H1 (cell line): ENCODE measurements at regions not wholly inside any gene's neighbourhood (a gene's known extent, or its start where the extent isn't known, plus 50 kb on each side); places are given as distances from the start of the nearest gene placed in this dataset.

Source experiments
- CTCF ChIA-PET: fragments of 300-600 bp; sonication (Branson Sonifier 250); formaldehyde crosslinking; loops from one replicate; lab custom pipeline; 2021; ENCODE audit not compliant: partially characterized antibody; lab: Charles Lee
- POLR2A ChIA-PET: fragments of 300-600 bp; sonication (Branson Sonifier 250); formaldehyde crosslinking; loops from one replicate; lab custom pipeline; 2021; ENCODE audit warnings: inconsistent platforms; ENCODE audit not compliant: partially characterized antibody; lab: Charles Lee
- DNase-seq, 2 experiments: peaks; one replicate each; pipeline versions ENCODE4 v3.0.0 to v3.0.0-alpha.2; 2010 to 2022; ENCODE audit warnings: low spot score in 2 of 2, low read depth in 1 of 2, mixed read lengths in 1 of 2
- FAIRE-seq: peaks from 2 replicates; lab custom pipeline; 2011; peaks lifted over from hg19 to GRCh38; lab: Jason Lieb, UNC
- H2AFZ ChIP-seq: 2 replicates; pipeline ENCODE4 v1.8.1; 2012; ENCODE audit warnings: low read length, inconsistent platforms
- H2AK5ac ChIP-seq: 2 replicates; pipeline ENCODE4 v1.6.1; 2013; ENCODE audit warnings: low read depth, low read length
- H2BK120ac ChIP-seq: replicated peaks from 2 replicates; pipeline ENCODE3; 2013; ENCODE audit warnings: low read depth, low read length, inconsistent platforms
- H2BK12ac ChIP-seq: 2 replicates; pipeline ENCODE4 v1.6.1; 2013; ENCODE audit warnings: low read depth, low read length
- H2BK15ac ChIP-seq: 2 replicates; pipeline ENCODE4 v1.6.1; 2013; ENCODE audit warnings: low read length
- H2BK20ac ChIP-seq: 2 replicates; pipeline ENCODE4 v1.6.1; 2013; ENCODE audit warnings: low read length
- H2BK5ac ChIP-seq: 2 replicates; pipeline ENCODE4 v1.6.1; 2013; ENCODE audit warnings: low read depth, low read length
- H3K14ac ChIP-seq: 2 replicates; pipeline ENCODE4 v1.6.1; 2013; ENCODE audit warnings: inconsistent platforms; ENCODE audit not compliant: insufficient read length
- H3K18ac ChIP-seq: 2 replicates; pipeline ENCODE4 v1.6.1; 2013; ENCODE audit warnings: low read length; ENCODE audit errors: extremely low read depth
- H3K23ac ChIP-seq: 2 replicates; pipeline ENCODE4 v1.6.1; 2013; ENCODE audit warnings: inconsistent platforms; ENCODE audit not compliant: insufficient read length
- H3K23me2 ChIP-seq: 2 replicates; pipeline ENCODE4 v1.6.1; 2013; ENCODE audit warnings: low read depth, low read length
- H3K27ac ChIP-seq: 2 replicates; pipeline ENCODE4 v1.6.1; 2011; ENCODE audit warnings: low read depth, low read length, inconsistent platforms
- H3K27me3 ChIP-seq, 4 experiments: replicated peaks in 1 of 4; 1 replicate in 1 of 4; 2 replicates in 3 of 4; pipeline versions ENCODE4 v1.6.1 to v1.8.1; 2011 to 2013; ENCODE audit warnings: low read length in 3 of 4, mild to moderate bottlenecking in 3 of 4, inconsistent platforms in 2 of 4, mixed read lengths in 2 of 4, moderate library complexity in 1 of 4; ENCODE audit not compliant: control insufficient read depth in 3 of 4, insufficient read depth in 3 of 4; ENCODE audit errors: extremely low read depth in 1 of 4
- H3K36me3 ChIP-seq, 4 experiments: 2 replicates each; pipeline versions ENCODE4 v1.6.1 to v1.8.1; 2011 to 2013; ENCODE audit warnings: mild to moderate bottlenecking in 4 of 4, low read length in 3 of 4, moderate library complexity in 2 of 4, control low read depth in 1 of 4, inconsistent platforms in 1 of 4; ENCODE audit not compliant: insufficient read depth in 4 of 4, control insufficient read depth in 2 of 4
- H3K4ac ChIP-seq: replicated peaks from 2 replicates; pipeline ENCODE3; 2013; ENCODE audit warnings: low read length, low read depth, mixed read lengths, inconsistent platforms; ENCODE audit not compliant: insufficient read length
- H3K4me1 ChIP-seq, 4 experiments: replicated peaks in 1 of 4; 1 replicate in 1 of 4; 2 replicates in 3 of 4; pipeline versions ENCODE4 v1.6.1 to v1.8.1; 2011 to 2013; ENCODE audit warnings: low read length in 3 of 4, inconsistent platforms in 2 of 4, mixed read lengths in 1 of 4; ENCODE audit not compliant: insufficient read depth in 4 of 4, control insufficient read depth in 3 of 4
- H3K4me2 ChIP-seq, 2 experiments: 2 replicates each; pipeline versions ENCODE4 v1.6.1 to v1.8.1; 2011 to 2013; ENCODE audit warnings: low read depth in 2 of 2, low read length in 2 of 2, control low read depth in 1 of 2, inconsistent platforms in 1 of 2, mild to moderate bottlenecking in 1 of 2; ENCODE audit not compliant: insufficient read depth in 1 of 2
- H3K4me3 ChIP-seq, 4 experiments: fragments of 200-600, 300-600 bp in 1 of 4; sonication (generic), shearing (Covaris generic), sonication (Bioruptor Twin) in 1 of 4; 2 replicates each; pipeline versions ENCODE4 v1.5.1 to v1.8.1; 2011 to 2016; ENCODE audit warnings: low read length in 4 of 4, low read depth in 3 of 4, control low read depth in 2 of 4, inconsistent platforms in 2 of 4, mild to moderate bottlenecking in 2 of 4, mixed read lengths in 1 of 4, moderate library complexity in 1 of 4; ENCODE audit not compliant: insufficient read depth in 2 of 4; ENCODE audit errors: extremely low read depth in 1 of 4
- H3K56ac ChIP-seq: replicated peaks from 2 replicates; pipeline ENCODE3; 2013; ENCODE audit warnings: low read depth, mild to moderate bottlenecking, mixed read lengths, low read length, inconsistent platforms; ENCODE audit not compliant: insufficient read length
- H3K79me1 ChIP-seq: 2 replicates; pipeline ENCODE4 v1.6.1; 2013; ENCODE audit warnings: low read depth, low read length, control low read depth
- H3K79me2 ChIP-seq, 2 experiments: 2 replicates each; pipeline versions ENCODE4 v1.6.1 to v1.8.1; 2012 to 2013; ENCODE audit warnings: low read length in 2 of 2, mild to moderate bottlenecking in 2 of 2, inconsistent platforms in 1 of 2; ENCODE audit not compliant: insufficient read depth in 2 of 2, control insufficient read depth in 1 of 2
- H3K9ac ChIP-seq, 4 experiments: replicated peaks in 1 of 4; 1 replicate in 1 of 4; 2 replicates in 3 of 4; pipeline versions ENCODE4 v1.6.1 to v1.8.1; 2011 to 2013; ENCODE audit warnings: low read depth in 3 of 4, low read length in 3 of 4, control low read depth in 2 of 4, mild to moderate bottlenecking in 2 of 4, moderate library complexity in 2 of 4, inconsistent platforms in 1 of 4; ENCODE audit errors: extremely low read depth in 1 of 4
- H3K9me3 ChIP-seq, 2 experiments: 2 replicates each; pipeline versions ENCODE4 v1.6.1 to v1.8.1; 2012 to 2013; ENCODE audit warnings: mild to moderate bottlenecking in 2 of 2, moderate library complexity in 2 of 2, control low read depth in 1 of 2, inconsistent platforms in 1 of 2, low read depth in 1 of 2, low read length in 1 of 2, mixed read lengths in 1 of 2; ENCODE audit not compliant: insufficient read depth in 2 of 2
- H4K20me1 ChIP-seq, 2 experiments: replicated peaks in 1 of 2; 2 replicates each; pipeline versions ENCODE3 to v1.8.1; 2011 to 2013; ENCODE audit warnings: inconsistent platforms in 2 of 2, low read length in 2 of 2, mild to moderate bottlenecking in 1 of 2; ENCODE audit not compliant: insufficient read depth in 2 of 2, control insufficient read depth in 1 of 2
- H4K5ac ChIP-seq: 2 replicates; pipeline ENCODE4 v1.6.1; 2013; ENCODE audit warnings: low read length, low read depth, mixed read lengths, inconsistent platforms; ENCODE audit not compliant: insufficient read length
- H4K8ac ChIP-seq: 2 replicates; pipeline ENCODE4 v1.8.0; 2013; ENCODE audit warnings: mild to moderate bottlenecking, moderate library complexity, low read length, inconsistent platforms; ENCODE audit not compliant: insufficient read depth; ENCODE audit errors: extremely low read depth
- H4K91ac ChIP-seq: replicated peaks from 2 replicates; pipeline ENCODE3; 2013; ENCODE audit warnings: low read length, mixed read lengths, inconsistent platforms; ENCODE audit not compliant: insufficient read length
- EP300 ChIP-seq, 2 experiments: IDR thresholded peaks; 1 replicate in 1 of 2; 2 replicates in 1 of 2; pipeline ENCODE4 v1.6.1; 2011 to 2012; ENCODE audit warnings: low read depth in 2 of 2, low read length in 2 of 2, mild to moderate bottlenecking in 2 of 2, borderline replicate concordance in 1 of 2, inconsistent platforms in 1 of 2, moderate library complexity in 1 of 2
- WGBS, 2 experiments: shearing (Covaris generic) in 1 of 2; methylation state at CpG; one replicate each; pipeline versions ENCODE4 v1.1.6 to v1.1.7; 2013 to 2015; ENCODE audit warnings: low lambda C conversion rate in 2 of 2, mixed read lengths in 2 of 2, inconsistent platforms in 1 of 2, low coverage in 1 of 2, missing lambda C conversion rate in 1 of 2; ENCODE audit not compliant: insufficient replicate concordance in 2 of 2, insufficient coverage in 1 of 2, insufficient read length in 1 of 2; ENCODE audit errors: extremely low coverage in 1 of 2, missing lambda C conversion rate in 1 of 2; 5-methylcytosine and 5-hydroxymethylcytosine counted together

GRCh38 chr1:195785830-195786229 lies 822.4 kb downstream of the KCNT2 start:
- no peak for DNase-seq
- Histone ChIP-seq H2BK12ac (no peak overlapping the region), H3K9ac (no peak overlapping the region), H2AFZ (no peak overlapping the region), H4K91ac (no peak overlapping the region), H3K14ac (no peak overlapping the region), H3K79me1 (no peaks in the 10 kb centered on the region), H2BK5ac (no peak overlapping the region), H3K18ac (no peak overlapping the region), H2BK15ac (no peak overlapping the region), H3K4ac (no peak overlapping the region)
- no peak for TF ChIP-seq EP300 (IDR thresholded peaks at IDR 0.05; ENCODE audit: borderline replicate concordance in 1 of 2, low read depth in 2 of 2, low read length in 2 of 2)
- TF ChIP-seq, all 59 proteins: peak for 0
- 92% methylated on average over 1 of the region's 1 CpG; no CpG with 5 or more reads in 1 of the 2 experiments for WGBS, 2 experiments
- Histone ChIP-seq H3K27me3 (no peaks in the 10 kb centered on the region), H3K4me2 (no peak overlapping the region), H3K23me2 (no peaks in the 10 kb centered on the region), H3K9me3 (no peaks in the 10 kb centered on the region), H3K27ac (no peak overlapping the region), H3K36me3 (no peaks in the 10 kb centered on the region), H4K5ac (no peak overlapping the region), H4K8ac (no peak overlapping the region), H3K56ac (no peak overlapping the region), H2BK20ac (no peak overlapping the region), H3K79me2 (no peaks in the 10 kb centered on the region), H3K23ac (no peak overlapping the region), H3K4me3 (no peak overlapping the region), H2AK5ac (no peak overlapping the region), H2BK120ac (no peak overlapping the region), H4K20me1 (no peaks in the 10 kb centered on the region), H3K4me1 (no peaks in the 10 kb centered on the region)
- POLR2A ChIA-PET = no interaction called here
- no peak for FAIRE-seq
- CTCF ChIA-PET = no interaction called here
